Superior temporal gyrus (tissue), 1 donor: ENCODE measurements at regions not wholly inside any gene's neighbourhood (a gene's known extent, or its start where the extent isn't known, plus 50 kb on each side); places are given as distances from the start of the nearest gene placed in this dataset.
"Not testable (repeated sequence)": the region's sequence is repeated elsewhere in the genome, so short reads cannot be mapped to it uniquely, and the experiment has no call there.

Source experiments
- DNase-seq: peaks from one replicate; pipeline ENCODE4 v3.0.0-alpha.2; 2016; ENCODE audit errors: extremely low spot score

DNA sequence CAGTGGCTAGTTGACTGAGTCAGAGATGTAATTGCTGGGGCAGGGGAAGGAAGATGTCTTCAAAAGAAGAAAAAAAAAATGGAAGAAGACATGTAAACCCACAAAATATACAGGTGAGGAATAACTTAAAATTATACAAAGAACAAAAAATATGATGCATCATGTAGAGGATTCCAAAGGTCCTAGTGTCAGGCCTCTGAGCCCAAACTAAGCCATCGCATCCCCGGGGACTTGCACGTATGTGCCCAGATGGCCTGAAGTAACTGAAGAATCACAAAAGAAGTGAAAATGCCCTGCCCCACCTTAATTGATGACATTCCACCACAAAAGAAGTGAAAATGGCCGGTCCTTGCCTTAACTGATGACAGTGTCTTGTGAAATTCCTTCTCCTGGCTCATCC lies 168.7 kb upstream of the SOX14 start:
- not testable (repeated sequence) for DNase-seq

DNA sequence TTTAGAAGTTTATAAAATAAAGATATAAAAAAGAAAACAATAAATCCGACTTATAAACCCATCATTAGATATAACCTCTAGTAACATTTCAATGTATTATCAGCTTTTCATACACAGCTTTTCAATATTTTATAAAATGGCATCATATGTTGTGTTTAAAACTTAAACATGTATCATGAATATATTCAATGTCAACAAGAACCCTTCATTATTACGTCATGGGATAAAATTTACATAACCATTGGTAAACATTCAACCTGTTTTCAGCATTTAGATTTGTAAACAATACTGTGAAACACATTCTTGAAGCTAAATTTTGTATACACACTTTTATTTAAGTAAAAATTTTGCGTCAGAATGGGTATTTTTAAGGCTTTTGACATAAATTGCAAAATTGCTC lies 153.4 kb upstream of the SOX14 start:
- no peak for DNase-seq

DNA sequence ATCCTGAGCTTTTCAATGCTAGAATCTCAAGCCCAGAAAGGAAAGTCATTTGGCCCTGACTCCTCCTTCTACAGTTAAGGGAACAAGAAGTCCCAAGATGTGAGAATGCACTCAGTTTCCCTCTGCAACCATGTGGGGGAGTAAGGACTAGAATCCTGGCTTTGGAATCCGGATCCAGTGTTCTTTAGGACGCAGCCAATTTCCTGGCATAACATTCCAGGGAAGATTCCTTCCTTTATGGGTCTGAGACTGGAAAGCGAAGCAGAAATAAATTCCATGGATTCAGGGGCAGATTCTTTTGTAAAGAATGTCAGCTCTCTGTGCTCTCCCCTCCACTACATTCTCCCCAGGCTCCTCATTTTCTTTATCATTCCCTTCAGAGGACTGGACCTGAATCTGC lies 151.8 kb upstream of the SOX14 start:
- no peak for DNase-seq

DNA sequence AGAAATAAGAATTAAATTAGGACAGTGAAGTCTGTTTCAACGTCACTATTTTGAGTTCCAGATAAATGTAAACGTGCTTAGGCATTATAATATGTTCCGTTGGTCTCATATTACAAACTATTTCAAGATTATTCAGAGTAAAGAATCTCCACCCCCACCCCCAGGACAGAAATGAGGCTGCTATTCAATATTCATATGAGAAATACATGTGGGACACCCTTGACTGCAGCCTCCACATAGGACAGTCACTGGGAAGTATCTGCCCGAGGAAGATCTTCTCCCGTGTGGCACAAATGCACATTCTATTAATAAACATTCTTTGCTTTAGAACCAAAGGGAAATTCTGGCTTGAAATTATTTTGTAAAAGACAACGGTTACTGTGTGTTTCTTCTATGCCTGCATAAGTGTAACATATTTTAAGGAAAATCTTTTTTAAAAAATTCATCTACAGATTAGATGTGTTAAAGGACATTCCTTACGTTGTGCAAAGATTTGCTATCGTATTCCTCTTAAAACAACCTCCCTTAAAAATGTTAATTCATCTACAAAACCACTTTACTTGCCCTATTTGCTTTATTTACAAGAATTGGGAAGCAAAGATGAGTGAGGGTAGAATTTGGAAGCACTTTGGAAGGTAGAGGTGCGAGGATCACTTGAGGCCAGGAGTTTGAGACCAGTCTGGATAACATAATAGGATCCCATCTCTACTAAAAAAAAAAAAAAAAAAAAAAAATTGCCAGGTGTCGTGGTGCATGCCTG lies 148.3 kb upstream of the SOX14 start:
- DNase-seq: no peak

DNA sequence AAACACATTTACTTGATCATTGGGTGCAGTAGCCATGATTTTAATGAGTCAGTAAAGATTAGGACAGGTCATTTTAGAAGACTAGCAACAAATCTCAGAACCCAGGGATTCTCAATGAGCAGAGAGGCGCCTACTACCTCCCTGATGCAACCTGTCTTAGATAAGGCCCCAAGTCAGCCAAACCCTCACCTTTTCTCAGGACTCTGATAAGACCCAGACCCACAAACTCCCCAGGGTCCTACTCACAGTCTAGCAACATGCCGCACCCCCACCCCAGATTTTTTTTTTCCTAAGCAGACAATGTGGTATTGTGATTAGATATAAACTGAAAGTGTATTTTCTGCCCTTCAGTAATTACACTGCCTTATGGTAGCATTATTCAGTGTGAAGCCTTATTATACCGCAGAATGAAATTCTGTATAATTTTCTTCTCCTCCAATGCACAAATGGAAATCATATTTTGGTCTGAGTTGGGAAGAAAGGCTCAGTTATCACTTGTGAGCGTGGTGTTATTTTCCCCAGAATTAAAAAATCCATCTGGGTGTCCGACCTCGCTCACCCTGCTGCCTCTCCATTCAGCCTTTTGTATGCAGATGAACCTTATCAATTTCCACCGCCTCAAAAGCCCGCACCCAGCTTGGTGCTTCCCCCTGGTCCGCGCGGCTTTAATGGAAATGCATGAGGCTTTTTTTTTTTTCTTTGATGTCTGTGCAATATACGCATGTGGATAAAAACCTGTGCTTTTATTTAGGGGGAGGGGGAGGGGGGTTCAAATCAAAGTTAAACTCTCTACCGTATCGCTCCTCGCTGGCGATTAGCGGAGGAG lies 122.0 kb upstream of the SOX14 start:
- no peak for DNase-seq

DNA sequence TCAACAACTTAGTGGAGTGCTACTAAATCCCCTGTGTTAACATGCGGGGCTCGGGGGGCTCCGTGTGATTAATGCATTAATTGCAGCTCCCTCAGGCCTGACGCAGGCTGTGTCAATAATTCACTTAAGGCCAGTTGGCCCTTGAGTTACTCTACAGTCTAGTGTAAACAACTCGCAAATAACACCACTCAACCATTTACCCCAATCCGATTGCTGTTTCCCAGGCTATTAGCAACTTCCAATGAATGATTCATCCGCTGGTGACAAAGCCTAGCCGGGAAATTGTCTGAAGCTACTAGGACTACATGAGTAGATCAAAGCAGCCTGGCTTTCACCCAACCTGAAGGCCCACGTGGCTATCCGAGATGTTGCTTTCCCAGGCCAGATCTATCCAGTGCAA lies 121.3 kb upstream of the SOX14 start:
- DNase-seq: no peak

DNA sequence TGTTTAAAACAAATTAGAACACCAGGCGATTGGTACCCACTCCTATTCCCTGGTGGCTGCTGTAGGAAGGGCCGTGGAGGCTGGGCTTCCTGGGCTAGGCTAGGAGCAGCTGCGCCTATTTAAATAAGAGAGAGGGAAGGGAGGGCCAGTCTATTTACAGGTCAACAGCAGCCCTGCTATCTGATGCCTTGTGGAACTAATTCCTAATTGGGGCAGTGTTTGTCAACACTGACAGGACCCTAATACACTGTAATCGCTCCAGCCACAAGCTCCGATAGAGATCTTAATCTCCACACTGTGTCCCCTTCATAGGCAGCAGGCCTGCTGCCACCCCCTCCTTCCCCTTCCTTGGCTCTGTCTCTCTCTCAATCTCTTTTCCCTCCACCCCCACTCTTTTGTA lies 116.9 kb upstream of the SOX14 start:
- DNase-seq: no peak

DNA sequence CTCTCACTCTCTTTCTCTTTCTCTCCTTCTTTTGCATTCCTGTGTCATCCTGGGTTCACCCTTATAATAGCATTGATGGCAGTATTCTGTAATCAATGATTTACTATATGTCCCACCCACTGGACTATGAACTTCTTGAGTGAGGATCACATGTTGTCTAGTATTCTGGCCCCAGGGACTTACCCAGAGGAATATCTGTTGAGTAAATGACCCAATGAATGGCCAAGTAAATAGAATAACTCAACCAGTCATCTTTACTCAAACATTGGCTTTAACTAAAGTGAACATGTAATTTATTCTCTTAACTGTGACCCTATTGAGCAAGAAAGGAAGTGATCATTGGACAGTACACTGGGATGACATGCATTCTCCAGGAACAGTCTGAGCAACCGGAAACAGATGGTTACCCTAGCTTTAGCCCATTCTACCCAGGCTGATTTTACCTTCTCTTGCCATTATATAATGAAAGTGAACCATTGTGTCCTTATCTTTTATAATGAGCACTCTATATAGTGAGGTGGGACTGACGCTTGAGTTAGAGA lies 94.5 kb upstream of the SOX14 start:
- no peak for DNase-seq

DNA sequence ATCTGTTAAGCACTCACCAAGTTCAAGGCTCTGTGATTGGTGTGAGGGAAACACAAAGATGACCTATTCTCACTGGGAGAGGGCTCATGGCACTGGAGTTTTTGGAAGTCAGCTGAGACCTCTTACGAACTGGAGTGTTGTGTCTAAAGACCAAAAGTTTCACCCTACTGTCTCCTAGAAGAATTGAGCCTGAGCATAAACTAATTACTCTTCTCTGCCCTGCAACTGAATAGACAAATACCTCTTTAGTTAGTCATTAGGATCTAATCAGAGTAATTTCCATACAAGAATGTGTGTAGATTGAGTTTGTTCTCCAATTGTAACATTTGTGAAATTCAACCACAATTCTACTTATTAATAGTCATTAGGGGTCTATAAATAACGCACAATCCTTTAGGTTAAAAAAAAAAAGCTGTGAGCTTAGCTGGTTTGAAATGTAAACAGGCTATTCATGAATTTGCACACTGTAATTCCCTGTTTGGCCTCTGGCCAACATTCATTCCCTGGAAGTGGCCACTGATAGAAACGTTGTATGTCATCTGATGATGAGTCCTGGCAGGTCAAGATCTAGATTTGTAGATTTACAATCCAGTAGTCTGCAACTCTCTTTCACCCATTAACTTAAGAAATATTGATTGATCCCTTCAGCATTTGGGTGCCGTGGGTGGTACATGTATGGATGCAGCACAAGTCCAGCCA lies 76.8 kb upstream of the SOX14 start:
- no peak for DNase-seq

DNA sequence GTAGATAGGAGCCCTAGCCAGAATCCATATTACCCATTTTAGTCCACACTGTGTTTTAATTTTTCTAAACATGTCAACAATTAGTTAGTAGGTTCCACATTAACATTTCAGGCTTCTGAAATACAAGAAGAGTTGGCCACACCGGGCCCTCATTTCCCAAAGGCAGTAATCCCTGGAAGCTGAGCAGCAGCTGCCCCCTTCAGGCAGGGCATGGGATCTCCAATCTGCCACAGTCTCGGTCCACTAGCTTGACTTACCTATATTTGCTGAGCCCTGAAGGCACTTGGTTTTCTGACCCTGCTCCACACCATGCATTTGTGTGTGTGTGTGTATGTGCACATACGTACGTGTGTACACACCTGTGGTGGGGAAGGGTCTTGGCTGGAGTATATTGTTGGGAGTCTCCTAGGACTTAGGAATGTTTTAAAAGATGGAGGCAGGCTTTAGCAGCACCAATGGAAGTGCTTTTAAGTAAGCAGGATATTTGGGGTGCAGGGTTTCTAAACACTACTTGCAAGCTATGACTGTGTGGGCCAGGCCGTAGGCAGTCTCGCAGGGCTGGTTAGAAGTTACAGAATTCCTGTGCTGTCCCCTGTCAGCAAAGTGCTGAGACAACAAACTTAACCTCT lies 71.2 kb upstream of the SOX14 start:
- DNase-seq: no peak

DNA sequence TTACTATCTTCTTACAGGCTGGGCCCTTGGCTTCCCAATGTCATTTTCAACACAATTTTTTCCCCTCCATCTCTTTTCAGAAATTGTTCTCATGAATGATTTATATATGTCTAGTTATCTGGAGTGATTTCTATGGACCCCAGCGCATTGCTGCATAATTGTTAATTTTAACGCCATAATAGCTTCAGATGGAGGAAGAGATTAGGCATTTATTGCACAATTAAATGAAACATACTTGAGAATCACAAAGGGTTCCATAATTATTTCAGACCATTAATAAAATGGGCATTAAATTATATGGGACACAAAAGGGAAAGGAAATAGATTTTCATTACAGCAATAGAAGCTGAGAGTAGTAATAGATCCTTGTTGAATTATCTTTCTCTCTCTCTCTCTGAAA lies 70.3 kb upstream of the SOX14 start:
- DNase-seq: no peak

DNA sequence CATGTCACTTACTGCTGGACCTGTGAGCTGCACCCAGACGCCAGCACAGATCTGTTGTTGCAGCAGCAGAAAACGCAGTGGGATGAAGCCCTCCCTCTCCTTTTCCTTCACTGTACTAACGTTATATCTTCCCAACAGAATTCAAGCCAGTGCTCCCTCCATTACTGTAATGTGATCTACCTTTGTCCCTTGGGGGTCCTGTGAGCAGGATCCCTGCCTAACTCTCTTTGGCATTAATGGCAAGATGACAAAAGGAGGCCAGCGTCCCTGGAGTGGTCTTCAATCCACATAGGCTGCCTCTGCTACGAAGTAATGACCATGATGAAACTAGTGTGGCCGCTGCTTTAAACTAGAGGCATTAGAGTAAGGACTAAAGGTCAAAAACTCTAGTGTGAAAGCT lies 69.3 kb upstream of the SOX14 start:
- no peak for DNase-seq

DNA sequence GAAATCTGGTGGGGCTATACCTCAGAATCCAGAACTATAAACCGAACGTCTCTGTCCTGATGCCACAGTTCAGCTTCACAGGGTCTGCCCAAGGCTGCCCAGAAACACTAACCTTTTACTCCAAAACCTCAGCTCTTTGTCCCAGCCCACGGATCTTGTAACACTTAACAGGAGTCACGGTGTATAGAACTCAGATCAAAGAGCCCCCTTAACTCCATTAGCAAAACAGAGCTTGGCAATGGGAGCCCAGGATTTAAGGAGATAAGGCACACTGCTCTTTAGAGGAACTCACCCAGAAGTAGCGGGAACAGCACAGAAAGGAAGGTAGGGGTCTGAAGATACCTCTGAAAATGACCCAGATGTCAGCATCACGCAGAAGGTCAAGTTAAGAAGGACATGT lies 68.8 kb upstream of the SOX14 start:
- DNase-seq: no peak

DNA sequence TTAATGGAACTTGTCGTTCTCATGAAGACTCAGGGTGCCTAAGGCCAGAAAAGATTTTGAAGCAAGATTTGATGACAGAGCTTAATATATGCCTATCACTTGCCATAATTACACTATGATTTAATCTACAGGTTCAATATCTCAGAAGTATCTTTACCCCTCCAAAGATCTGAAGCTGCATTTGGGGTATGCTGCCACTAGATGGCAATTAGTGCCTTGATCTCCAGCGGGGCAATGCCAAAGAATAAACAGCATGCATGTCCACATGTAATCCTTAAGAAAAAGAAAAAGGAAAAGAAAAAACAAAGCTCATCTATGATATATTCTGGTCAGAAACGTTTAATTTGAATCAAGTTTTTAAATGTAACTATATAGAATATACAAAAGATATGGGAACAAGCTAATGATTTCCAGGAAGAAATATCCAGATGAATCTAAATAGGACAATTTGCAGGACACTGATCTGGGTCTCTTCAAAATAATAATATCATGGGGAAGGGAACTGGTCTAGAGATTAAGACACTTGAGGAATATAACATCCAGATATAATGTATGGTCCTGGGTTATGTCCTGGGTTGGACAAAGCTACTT lies 55.0 kb upstream of the SOX14 start:
- no peak for DNase-seq

DNA sequence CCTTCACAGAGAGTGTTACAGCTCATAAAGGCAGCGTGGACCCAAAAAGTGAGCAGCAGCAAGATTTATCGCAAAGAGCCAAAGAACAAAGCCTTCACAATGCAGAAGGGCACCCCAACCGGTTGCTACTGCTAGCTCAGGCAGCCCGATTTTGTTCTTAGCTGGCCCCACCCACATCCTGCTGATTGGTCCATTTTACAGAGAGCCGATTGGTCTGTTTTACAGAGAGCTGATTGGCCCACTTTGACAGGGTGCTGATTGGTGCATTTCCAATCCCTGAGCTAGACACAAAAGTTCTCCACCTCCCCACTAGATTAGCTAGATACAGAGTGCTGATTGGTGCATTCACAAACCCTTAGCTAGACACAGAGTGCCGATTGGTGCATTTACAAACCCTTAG lies 50.1 kb upstream of the SOX14 start:
- DNase-seq: not testable (repeated sequence)
